GM19452 (cell line): ENCODE measurements at regions not wholly inside any gene's neighbourhood (a gene's known extent, or its start where the extent isn't known, plus 50 kb on each side); places are given as distances from the start of the nearest gene placed in this dataset.
A peak's percentile ranks its signal among the peaks of the same experiment; 100 is the strongest.

Source experiments
- ATAC-seq: cut with Tn5 transposase; IDR thresholded peaks from one replicate; pipeline ENCODE4 v1.9.1; 2021; ENCODE audit not compliant: unreplicated experiment

DNA sequence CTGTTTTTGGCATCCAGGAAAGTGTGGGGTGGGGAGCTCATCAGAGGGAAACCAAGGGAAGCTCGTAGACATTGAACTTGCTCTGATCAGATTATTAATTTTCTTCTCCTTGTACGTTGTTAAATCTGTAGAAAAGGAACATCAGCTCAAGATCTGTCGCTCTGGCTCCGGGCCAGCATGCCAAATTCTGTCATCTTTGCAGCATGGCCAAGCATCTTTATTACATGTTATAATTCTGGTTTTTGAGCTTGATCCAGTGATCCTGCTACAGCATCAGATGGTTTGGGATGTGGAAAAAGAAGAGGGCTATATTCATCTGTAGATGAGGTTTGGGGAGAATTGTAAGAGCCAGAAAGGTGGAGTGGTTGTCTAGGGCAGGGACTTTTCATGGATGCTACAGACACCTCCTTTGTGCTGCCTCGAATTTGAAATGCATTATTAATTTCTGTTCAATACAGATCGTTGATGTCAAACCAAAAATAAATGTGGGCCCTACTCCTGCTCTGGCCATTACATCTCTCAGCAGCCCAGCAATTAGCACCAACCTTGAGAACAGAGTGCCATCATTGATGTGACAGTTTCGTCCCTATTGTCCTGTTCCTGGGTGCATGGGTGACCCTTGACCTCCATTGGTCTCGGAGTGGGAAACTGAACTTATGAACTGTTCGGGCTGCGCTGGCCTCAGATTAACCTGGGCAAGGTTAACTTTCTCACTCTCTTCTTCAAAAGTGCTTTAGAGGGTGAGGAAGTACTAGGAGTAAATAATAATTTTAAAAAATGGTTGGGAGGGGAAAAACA, 250.8 kb downstream of the SOX4 start:
- ATAC-seq: no peak

DNA sequence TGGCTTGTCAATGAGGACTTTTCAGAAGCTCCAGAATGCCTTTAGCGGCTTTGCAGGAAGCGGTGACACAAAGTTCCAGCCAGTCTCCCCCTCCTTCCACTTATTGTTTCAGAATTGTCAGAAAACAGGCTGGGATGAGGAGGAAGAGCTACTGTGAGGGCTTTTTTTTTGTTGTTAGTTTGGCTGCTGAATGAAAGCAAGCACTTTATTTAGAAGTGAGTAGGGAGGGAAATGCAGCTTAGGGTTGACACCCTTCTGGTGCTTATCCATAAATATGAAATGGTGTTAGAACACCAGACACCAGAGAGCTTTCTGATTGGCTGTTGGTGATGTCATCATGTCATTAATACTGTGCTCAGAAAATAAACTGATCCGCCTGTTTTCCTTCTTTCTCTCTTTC, 251.5 kb downstream of the SOX4 start:
- ATAC-seq: no peak

DNA sequence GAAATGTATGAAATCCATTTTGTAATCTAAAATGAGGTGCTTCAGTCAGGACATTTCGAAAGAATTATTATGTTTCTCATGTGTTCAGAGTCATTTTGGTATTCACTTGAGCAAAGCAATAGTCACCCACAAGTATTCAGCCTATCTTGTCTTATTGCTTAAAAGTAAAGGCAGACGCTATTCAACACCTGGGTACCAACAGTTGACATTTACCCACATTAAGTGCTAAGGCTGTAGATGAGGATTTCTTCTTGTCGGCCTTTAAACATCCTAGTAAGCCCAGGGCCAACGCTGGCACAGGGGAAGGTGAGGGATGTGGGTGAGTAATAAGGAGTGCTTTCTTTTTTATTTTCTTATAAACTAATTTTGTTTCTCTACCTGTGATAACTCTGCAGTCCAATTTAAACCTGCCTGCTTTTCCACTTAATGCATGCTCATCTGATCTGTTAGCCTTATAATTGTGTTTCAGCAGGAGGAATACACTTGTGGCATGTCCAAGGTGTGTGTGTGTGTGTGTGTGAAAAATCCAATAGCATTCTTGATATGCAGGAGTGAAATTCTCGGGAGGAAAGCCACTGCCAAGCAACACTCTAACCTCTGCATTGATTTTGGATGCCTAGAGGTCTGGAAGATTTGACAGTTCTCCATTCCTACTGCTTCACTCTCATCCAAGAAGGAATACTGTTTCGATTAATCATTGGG, 252.0 kb downstream of the SOX4 start:
- ATAC-seq: no peak

DNA sequence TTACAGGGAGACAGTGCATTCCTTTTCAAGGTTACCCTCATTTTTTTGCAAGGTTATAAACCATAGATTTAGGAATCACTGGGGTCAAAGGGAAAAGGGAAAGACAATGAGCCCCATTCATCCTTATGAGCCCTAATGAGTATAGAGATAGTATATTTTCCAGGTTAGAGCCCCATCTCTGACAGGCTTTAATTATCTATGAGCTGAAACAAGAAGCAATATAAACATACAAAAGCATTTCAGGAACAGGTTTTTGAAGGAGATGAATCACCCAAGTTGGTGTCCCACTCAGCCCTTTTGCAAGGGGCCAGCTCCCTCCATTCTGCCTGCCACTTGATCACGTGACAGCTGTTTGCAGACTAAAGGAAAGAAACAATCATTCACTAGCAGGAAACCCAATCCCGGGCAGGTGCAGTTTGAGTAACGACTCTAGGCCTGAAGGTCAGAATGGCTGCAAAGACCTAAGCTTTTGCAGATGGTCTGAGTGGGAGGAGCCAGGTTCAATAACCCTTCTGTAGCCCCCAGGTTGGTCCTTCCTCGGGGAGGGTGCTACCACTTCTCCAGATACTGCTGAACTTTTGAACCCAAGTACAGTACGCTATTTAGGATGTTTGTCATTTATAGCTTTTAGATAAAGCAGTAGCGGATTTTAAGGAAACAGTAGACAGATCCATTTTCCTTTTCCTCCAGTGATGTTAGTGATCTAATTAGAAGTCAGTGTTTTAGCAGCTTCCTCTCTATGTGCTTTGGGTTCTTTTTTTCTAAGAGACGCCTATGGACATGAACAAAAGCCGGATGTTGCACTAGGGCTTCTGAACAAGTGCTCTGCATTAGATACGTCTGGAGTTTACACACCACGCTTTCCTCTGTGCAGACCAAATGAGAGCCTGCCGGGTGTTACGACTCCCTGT, 253.2 kb downstream of the SOX4 start:
- peak; percentile 64 for ATAC-seq

DNA sequence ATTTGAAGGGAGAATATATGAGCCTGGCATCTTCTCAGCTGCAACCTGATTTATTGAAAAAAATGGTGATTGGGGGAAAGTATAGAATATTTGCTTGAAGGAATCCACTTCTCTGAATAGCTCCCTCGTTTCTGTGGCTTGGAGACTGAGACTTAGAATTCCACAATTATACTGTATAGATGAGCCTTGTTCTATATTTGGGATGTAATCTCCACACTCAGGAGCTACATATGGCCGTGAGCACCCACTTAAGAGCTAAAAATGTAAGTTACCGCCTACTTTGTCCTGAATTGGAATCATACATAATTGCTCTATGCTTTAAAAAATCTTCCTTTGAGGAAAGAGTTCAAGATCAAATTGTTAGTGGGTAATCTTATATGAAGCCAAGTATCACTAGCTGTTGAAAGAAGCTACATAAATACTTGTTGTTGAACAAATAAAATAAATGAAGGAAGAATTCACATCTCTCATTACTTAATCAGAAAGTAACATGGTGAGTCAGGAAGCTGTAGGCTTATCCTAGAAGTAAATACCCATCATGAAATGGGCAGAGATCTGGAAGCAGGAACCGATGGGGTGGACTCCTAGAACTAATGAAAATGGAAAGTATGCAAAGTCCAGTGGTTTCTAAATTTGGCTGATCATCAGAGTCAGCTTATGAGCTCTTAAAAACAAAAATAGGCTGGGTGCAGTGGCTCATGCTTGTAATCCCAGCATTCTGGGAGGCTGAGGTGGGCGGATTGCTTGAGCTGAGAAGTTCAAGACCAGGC, 254.3 kb downstream of the SOX4 start:
- ATAC-seq: no peak

DNA sequence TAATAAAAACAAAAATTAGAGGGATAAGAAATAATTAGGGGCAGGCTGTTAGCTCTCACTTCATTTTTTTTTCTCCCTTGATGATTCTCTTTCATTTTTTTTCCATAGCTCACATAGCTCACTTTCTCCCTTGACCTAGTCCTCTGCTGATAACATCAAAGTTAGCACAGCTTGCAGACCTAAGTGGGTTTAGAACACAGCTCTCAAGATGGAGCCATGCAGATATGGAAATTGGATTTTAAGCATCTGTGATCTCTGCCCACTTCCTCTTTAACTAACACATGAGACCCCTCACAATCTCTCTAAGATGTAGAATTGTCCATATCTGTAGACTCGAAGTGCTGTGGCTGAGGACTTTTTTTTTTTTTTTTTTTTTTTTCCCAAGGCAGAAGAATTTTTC, 257.1 kb downstream of the SOX4 start:
- ATAC-seq: no peak

DNA sequence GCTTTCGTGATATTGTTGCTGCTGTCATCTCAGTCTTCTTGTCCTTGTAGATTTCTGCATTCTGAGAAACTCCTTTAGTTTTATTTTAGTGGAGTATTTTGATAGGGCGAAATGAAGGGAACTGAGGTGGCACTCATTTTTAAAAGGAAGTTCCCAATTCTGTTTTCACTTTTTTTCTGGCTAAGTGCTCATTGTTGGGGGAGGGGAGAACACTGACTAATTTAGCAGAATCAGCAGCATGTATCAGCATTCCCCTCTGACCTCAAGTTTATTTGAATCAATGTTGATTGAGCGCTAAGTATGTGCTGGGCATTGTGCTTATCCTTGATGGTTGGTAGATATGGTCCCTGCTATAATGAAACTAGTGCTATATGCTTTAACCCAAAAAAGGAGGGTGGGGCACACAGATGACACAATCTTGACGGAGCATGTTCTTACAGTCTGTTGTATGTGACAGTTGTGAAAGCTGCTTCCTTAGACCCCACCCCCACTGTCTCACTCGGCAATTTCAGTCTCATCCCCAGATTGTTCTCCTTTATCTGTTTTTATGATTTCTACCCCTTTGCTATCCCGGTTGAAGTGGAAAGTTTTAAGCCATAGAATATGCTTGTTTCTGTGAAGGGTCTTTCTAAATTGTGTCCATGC, 262.4 kb downstream of the SOX4 start:
- no peak for ATAC-seq

DNA sequence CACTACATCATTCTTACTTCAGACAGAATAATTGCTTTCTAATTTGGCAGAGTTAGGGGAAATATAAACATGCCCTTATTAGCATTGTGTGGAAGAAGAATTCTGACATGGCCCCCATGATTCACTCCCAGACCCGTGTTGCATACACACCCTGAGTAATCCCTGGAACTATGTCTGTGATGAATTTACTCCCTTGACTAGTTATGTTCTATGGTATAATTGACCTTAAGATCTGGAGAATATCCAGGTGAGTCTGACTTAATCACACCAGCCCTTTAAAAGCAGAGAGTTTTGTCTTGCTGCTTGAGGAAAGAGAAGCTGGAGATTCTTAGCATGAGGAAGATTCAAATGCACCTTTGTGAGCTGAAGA, 262.9 kb downstream of the SOX4 start:
- ATAC-seq: no peak

DNA sequence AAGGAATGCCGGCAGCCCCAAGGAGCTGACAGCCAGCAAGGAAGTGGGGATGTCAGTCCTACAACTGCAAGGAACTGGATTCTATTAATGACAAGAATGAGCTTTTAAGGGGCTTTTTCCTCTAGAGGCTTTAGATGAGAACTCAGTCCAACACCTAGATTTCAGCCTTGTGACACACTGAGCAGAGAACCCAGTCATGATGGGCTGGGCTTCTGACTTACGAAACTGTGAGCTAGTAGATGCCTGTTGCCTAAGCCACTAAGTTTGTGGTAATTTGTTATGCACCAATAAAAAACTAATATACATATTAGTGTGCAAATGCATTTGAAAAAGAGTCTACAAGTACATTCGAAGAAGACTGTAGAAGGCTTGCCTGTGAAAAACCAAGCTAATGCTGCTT, 263.3 kb downstream of the SOX4 start:
- ATAC-seq: no peak

DNA sequence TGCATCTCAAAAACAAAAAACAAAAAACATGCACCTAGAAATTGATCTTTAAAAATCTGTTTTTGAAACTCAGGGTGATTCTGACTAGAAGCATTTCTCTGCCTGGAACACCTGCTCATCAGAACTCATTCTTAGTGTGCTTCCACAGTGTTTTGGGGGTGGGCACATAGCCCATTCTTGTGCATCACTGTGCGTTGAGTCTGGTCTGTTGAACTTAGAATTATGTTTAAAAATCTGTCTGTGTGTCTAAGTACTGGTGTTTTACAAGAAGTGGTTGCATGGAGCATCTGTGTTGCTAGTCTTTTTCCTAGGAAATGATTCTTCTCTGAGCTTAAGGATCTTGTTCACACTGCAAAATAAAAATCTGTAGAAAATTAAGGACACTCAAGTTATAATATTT, 264.5 kb downstream of the SOX4 start:
- no peak for ATAC-seq

DNA sequence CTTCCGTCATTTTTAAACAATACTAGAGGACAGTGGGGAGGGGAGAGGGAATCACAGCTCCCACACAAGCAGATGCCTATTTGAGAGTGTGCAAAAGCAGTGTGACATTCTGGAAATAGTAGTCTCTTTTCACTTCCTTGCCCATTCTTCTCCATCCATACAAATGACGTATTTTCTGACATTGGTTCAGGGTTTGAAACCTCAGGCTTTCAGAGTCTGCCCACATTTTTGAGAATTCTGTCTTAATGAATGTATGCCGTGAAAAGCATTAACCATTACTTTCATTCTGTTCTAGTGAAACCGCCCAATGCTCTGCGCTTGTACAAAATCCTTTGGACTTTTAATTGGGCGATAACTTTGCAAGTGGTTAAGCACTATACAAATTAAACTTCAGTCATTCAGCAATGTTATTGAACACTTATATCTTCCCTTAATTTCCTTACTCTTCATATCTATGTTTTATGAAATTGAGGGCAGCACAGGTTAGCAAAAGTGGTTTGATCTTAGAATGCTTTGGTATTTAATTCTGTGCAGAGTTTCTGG, 265.7 kb downstream of the SOX4 start:
- ATAC-seq: no peak

DNA sequence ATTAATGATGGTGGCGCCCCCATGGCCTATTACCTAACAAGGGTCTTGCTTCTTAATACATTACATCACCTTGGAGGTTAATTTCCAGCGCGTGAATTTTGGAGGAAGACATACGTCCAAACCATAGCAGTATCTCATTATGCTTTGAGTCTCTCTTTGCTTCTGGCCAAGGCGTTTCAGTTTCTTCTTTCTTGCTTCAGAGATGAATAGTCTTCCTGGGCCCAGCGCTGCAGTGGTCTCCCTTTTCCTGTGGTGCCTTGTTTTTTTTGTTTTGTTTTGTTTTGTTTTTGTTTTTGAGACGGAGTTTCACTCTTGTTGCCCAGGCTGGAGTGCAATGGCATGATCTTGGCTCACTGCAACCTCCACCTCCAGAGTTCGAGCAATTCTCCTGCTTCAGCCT, 268.4 kb downstream of the SOX4 start:
- no peak for ATAC-seq

DNA sequence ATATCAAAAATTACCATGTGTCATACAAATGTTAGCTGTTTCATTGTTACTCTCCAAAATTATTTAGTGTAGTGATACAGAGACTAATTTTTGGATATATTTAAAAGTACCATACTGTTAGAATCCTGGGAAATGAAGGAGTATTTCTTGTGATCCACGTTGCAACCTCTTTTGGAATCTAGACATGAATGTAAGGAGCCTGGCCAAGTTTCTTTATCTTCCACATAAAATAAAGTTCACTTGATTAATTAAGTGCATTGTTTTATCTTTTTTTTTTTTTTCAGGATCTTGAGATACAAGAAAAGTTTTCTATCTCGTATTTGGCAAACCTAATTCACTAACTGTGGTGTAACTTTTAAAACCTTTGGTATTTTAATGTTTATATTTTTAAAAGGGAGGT, 270.7 kb downstream of the SOX4 start:
- ATAC-seq: no peak

DNA sequence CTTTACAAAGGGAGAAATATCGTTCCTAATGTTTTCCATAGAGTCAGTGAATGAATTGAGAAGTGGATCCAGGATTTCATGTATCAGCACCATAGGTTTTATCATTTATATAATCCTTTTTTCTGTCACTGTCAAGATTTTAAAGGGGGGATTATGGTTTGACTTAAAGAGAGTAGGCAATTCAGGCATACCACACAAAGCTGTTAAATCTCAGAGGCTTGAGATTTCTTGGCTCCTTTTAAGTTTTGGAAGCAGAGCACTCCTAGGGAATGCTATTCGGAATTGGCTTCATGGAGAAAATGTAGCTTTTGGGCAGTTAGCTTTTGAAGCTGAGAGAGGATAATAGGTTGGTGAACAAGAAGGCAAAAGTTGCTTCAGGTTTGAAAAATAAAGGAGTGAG, 274.7 kb downstream of the SOX4 start:
- ATAC-seq: no peak

DNA sequence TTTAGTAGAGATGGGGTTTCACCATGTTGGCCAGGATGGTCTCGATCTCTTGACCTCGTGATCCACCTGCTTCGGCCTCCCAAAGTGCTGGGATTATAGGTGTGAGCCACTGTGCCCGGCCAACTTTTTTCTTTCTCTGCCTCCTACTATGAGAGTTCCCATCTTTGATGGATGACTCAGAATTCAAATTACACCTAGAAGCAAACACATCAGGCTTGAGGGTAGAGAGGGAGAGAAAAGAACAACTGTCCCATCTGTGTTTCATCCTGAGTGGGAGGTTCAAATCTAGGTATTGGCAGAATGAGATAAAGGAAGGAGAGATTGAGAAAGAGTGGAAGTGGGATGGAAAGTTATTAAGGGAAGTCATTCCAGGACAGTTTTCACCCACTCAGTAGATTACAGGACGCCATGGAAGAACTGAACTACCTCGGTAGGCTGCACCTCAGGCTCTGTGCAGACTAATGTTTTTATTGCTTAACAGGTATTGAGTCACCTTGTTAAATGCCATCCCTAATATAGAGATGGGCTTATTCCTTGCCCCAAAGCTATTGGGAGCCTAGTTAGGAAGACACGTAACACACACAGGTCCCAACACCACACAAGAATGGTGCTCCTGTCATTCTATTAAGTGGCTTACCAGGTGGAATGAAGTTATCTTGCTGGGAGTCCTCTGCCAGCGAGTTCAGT, 275.7 kb downstream of the SOX4 start:
- no peak for ATAC-seq

DNA sequence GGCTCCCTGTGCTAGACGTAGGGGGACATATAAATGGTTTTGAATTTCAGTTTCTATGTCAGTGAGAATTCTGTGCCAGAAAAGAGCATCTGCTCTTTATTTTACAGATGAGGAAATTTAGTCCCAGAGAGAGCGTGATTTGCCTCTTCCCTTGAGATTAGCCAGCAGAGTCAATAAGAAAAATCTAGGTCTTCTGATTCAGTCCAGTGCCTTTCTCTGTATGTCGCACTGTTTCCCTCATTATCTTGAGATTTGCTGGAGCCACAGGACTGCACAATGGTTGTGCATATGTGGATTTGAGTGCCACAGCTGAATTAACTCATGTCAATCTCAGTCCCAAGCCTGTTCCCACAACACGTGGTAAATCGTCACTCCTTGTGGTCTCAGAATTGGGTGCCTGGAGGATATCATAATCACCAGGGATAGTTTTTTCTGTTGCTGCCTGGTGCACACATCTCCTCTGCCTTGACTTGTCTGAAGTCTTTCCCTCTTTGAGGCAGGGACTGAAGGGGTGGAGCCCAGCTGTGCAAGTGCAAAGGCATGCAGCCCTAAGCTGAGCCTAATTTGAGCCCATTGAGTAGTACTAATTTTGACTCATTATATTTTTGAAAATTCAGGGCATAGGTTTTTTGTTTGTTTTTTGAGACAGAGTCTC, 276.7 kb downstream of the SOX4 start:
- no peak for ATAC-seq

DNA sequence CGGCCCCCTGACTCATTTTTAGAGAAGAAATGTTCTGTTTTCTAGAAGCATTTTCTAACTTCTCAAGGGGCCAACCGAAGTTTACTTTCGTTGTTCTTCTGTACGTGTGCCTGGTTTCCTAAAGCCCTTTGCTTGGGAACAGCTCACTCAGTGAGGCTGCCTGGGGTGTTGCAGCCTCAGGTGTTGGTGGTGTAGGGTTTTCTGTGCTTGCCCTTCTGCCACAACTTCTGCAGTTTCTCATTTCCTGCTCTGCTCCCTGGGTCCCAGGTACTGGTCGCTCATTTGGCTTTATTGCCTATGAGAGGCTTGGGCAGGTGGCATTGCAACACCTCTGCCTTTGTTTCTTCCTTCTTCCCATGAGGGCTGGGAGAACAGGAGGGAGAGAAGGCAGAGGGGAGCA, 278.3 kb downstream of the SOX4 start:
- ATAC-seq: no peak

DNA sequence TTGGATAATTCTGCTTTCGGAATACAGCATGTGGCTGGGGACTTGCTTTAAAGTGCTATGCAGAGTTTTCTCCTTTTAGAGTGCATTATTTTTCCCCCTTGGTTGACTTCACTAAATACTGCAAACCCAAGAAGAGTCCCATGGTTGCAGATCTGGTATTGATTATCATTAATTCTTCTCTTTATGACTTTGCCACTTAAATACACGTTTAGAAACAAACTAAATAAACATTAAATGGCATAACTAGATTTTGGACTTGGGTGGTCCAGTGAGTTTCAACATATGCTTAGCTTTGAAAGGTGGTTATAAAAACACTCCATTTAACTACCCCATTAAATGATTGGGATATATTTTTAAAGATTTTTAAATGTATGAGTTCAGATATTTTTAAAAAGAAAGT, 279.2 kb downstream of the SOX4 start:
- no peak for ATAC-seq

DNA sequence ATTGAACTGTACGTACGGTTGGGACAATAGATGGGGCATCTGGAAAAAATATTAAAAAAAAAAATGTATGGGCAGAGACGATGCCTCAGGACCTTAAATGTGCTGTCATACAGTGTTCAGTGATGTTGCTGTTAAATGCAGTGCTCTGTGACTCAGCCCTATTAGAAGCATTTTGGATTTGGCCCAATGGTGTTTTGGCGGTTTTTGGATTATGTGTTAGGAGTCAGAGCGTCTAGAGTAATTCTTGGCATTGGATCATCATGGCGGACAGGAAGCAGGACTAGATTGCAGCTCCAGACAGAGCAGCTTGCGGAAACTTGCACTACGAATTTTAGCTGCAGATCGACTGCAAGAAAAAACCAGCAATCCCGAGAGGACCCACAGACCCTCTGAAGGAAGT, 280.0 kb downstream of the SOX4 start:
- no peak for ATAC-seq
